T-helper 2 cell (primary cell): ENCODE measurements at regions not wholly inside any gene's neighbourhood (a gene's known extent, or its start where the extent isn't known, plus 50 kb on each side); places are given as distances from the start of the nearest gene placed in this dataset.
"Not testable (repeated sequence)": the region's sequence is repeated elsewhere in the genome, so short reads cannot be mapped to it uniquely, and the experiment has no call there.

Source experiments
- DNase-seq, 5 experiments: peaks; one replicate each; pipeline versions ENCODE4 v3.0.0 to v3.0.0-alpha.2; 2012 to 2022

- no peak for DNase-seq
These were observed 181.7 kb upstream of the MME start for GRCh38 chr3:154898443-154898842.

GRCh38 chr3:154893813-154894212 is 186.3 kb upstream of the MME start:
- DNase-seq, result no peak

DNA sequence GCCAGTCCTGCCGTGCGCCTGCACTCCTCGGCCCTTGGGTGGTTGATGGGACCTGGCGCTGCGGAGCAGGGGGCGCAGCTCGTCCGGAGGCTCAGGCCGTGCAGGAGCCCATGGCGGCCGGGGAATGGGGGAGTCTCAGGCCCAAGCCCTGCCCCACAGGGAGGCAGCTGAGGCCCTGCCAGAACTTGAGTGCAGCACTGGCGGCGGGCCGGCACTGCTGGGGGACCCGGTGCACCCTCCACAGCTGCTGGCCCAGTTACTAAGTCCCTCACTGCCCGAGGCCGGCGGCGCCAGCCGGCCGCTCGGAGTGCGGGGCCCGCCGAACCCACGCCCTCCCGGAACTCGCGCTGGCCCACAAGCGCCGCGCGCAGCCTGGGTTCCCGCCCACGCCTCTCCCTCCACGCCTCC is 190.9 kb upstream of the MME start:
- DNase-seq, result no peak

- no peak for DNase-seq
These were observed 192.2 kb upstream of the MME start for GRCh38 chr3:154887869-154888268.

- no peak for DNase-seq
These were observed 193.7 kb upstream of the MME start for GRCh38 chr3:154886437-154886836.

- DNase-seq, result no peak
These were observed 194.7 kb upstream of the MME start for GRCh38 chr3:154885418-154885817.

GRCh38 chr3:154884952-154885351 is 195.2 kb upstream of the MME start:
- no peak for DNase-seq

GRCh38 chr3:154875142-154875541 is 205.0 kb upstream of the MME start:
- no peak for DNase-seq

GRCh38 chr3:154872696-154873095 is 207.4 kb upstream of the MME start:
- DNase-seq, result no peak

GRCh38 chr3:154872074-154872473 is 208.0 kb upstream of the MME start:
- DNase-seq, result no peak

GRCh38 chr3:154864947-154865346 is 215.2 kb upstream of the MME start:
- no peak for DNase-seq

DNA sequence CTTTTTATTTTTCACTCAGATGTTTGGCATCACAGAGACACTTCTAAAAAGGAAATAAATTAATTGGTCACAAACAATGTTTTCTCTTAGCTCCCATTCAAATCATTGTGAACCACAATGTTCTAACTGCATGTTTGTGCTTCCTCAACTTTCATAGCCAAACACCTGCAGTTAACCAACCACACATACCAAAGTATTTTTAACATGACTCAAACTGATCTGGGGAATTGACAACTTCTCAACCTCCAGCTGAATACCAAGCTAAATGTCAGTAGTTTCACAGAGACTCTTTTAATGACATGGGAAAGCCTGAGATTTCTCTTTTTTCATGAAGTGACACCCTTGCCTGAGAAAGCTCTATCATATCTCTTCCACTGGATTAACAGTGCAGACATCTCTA is 217.9 kb upstream of the MME start:
- no peak for DNase-seq

DNA sequence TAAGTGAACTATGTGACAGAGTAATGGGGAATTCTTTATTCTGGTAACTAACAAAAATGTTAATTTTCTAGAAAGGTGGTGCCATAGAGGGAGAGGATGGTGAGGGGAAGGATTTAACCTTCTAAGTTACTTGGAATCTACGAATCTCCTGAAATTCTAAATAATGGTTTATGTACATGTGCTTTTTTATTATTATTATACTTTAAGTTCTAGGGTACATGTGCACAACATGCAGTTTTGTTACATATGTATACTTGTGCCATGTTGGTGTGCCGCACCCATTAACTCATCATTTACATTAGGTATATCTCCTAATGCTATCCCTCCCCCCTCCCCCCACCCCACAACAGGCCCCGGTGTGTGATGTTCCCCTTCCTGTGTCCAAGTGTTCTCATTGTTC is 227.1 kb upstream of the MME start:
- not testable (repeated sequence) for DNase-seq

- DNase-seq, result no peak
These were observed 227.6 kb upstream of the MME start for GRCh38 chr3:154852515-154852914.

DNA sequence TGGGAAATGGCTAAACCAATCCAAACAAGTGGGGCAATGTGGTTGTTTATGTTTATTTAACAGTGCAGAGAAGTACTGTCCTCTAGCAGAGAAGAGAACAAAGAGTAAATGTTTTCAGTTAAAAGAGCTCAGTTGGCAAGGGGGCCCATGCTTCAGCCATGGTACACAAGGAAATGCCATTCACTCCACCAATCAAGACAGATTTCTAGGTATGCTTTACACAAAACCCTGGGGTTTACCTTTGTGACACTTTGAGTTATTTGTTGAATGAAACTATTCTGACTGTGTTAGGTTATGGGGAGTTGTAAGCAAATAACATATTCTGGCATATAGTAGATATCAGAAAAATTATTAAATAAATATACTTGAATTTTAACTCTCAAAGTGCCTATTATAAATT is 228.5 kb upstream of the MME start:
- DNase-seq, result no peak

GRCh38 chr3:154850921-154851320 is 229.2 kb upstream of the MME start:
- DNase-seq, result no peak

DNA sequence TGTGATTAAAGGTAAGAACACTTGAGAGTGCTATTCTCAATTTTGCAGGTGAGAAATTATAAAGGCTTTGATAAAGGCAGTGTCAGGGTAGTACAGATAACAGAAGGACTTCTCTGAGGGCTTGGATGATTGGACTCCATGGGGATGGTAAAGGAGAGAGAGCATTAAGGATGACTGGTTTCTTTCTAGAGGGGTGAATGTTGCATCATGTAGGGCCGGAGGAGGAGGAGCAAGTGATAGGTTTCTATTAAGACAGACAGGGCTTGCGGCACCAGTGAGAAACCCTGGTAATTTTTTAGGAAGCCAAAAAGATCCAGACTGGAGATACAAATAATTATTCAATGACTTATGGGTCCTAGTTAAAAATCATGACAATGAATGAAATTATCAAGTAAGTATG is 230.7 kb upstream of the MME start:
- DNase-seq, result no peak

- DNase-seq, result no peak
These were observed 235.3 kb upstream of the MME start for GRCh38 chr3:154844863-154845262.

DNA sequence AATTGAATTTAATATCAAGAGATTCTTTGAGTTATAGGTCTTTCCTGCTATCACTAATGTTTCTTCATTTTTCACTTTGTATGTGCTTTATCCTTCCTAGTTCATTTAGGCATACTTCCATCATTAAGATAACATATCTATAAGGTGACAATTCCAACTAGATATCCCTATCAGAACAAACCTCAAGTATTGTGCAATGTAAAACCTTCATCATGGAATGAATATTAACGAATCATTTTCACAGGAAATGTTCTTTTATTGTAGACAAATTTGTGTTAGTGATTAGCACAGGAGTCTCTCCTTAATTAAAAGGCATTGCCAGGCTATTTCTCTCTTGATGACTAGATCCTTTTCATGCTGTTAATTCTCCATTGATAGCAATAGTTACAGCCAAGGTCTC is 236.5 kb upstream of the MME start:
- DNase-seq, result no peak

GRCh38 chr3:154842536-154842935 is 237.6 kb upstream of the MME start:
- DNase-seq, result no peak

- no peak for DNase-seq
These were observed 244.5 kb upstream of the MME start for GRCh38 chr3:154835639-154836038.

GRCh38 chr3:154834831-154835230 is 245.3 kb upstream of the MME start:
- not testable (repeated sequence) for DNase-seq

DNA sequence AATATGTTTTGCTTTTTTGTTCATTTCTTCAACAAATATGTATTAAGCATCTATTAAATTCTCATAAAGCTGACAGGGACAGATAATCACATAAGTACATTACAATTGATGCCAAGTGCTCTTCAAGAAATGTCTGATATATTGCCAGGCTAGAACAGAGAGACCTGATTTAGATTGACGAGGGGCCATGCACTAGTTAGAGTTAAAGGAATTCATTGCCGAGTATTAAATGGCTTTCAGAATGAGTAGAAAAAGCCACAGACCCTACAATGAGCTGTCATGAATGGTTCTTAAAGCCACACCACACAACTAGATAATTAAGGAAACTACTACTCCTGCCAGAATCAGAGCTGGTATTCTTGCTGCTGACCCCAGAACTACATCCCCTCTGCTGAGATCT is 250.2 kb upstream of the MME start:
- DNase-seq, result no peak

DNA sequence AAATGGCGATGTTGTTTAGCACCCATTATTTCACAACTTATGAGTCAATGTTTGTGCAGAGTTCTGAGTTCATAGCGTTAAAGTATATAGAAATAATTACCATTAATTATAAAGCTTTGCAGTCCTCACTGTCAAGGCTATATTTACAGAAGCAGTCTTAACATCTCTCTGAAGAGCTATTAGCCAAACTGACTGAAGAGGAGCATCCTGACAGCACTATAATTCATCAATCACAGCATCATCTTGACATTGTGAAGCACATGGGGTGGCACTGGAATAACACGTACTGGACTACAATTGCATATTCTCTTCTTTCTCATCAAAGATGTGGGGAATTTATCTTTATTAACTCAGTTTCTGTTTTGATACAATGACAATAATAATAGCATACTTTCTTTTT is 260.6 kb upstream of the MME start:
- DNase-seq, result no peak

GRCh38 chr3:154818676-154819255 is 261.4 kb upstream of the MME start:
- no peak for DNase-seq

DNA sequence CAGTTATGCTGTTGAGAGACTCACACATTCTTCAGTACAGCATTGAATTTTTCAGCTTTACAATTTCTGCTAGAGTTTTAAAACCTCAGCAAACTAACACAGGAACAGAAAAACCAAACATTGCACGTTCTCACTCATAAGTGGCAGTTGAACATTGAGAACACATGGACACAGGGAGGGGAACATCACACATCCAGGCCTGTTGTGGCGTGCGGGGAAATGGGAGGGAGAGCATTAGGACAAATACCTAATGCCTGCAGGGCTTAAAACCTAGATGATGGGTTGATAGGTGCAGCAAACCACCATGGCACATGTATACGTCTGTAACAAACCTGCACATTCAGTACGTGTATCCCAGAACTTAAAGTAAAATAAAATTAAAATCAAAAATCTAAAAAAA is 270.1 kb upstream of the MME start:
- DNase-seq, result not testable (repeated sequence)
